AG04449 (cell line): ENCODE measurements at regions not wholly inside any gene's neighbourhood (a gene's known extent, or its start where the extent isn't known, plus 50 kb on each side); places are given as distances from the start of the nearest gene placed in this dataset.

Experiments used
- CTCF ChIA-PET: fragments of 350-600 bp; formaldehyde crosslinking; extraction: SDS; loops from one replicate; lab custom pipeline; 2021; ENCODE audit warnings: antibody characterized with exemption; lab: Yijun Ruan, JAX
- POLR2A ChIA-PET: fragments of 400-600, 350-600 bp; formaldehyde crosslinking; extraction: SDS; loops from one replicate; lab custom pipeline; 2020; ENCODE audit warnings: antibody characterized with exemption, inconsistent platforms; lab: Yijun Ruan, JAX
- DNase-seq: peaks from one replicate; pipeline ENCODE4 v3.0.0-alpha.2; 2010; ENCODE audit warnings: low read depth, low spot score
- H3K4me3 ChIP-seq: 2 replicates; pipeline ENCODE4 v1.5.1; 2011; ENCODE audit warnings: low read depth, mild to moderate bottlenecking, control low read depth, low read length
- CTCF ChIP-seq: IDR thresholded peaks from one replicate; pipeline ENCODE4 v1.5.1; 2011; ENCODE audit warnings: mild to moderate bottlenecking, moderate library complexity, low read length, control low read depth, inconsistent platforms; ENCODE audit not compliant: insufficient read depth; ENCODE audit errors: missing control alignments

- no peak for TF ChIP-seq CTCF
- CTCF ChIA-PET, result no interaction called here
- POLR2A ChIA-PET, result no interaction called here
- no peak for DNase-seq
- no peak overlapping the region for H3K4me3 ChIP-seq
Observed at GRCh38 chr2:104583811-104584210, 270.1 kb upstream of the POU3F3 start.

GRCh38 chr2:104584393-104584792, 269.5 kb upstream of the POU3F3 start:
- POLR2A ChIA-PET, result no interaction called here
- no peak for TF ChIP-seq CTCF
- no peak for DNase-seq
- CTCF ChIA-PET, result no interaction called here
- no peak overlapping the region for H3K4me3 ChIP-seq

- POLR2A ChIA-PET, result no interaction called here
- CTCF ChIA-PET, result no interaction called here
- no peak for TF ChIP-seq CTCF
Observed at GRCh38 chr2:104595576-104595975, 258.3 kb upstream of the POU3F3 start.

GRCh38 chr2:104597942-104598341, 256.0 kb upstream of the POU3F3 start:
- H3K4me3 ChIP-seq, result no peak overlapping the region
- ChIA-PET CTCF (no interaction called here), POLR2A (no interaction called here)
- no peak for DNase-seq
- TF ChIP-seq CTCF, result no peak

More at GRCh38 chr2:104595576-104595975, 258.3 kb upstream of the POU3F3 start:
- no peak overlapping the region for H3K4me3 ChIP-seq
- no peak for DNase-seq

- no peak for TF ChIP-seq CTCF
- ChIA-PET CTCF (no interaction called here), POLR2A (no interaction called here)
- no peak for DNase-seq
- no peak overlapping the region for H3K4me3 ChIP-seq
Observed at GRCh38 chr2:104598636-104599035, 255.3 kb upstream of the POU3F3 start.

- no peak for TF ChIP-seq CTCF
- no peak overlapping the region for H3K4me3 ChIP-seq
- ChIA-PET CTCF (no interaction called here), POLR2A (no interaction called here)
- DNase-seq, result peak; percentile 7
Observed at GRCh38 chr2:104599787-104600510, 254.0 kb upstream of the POU3F3 start.
